Caco-2 (cell line): ENCODE measurements at regions not wholly inside any gene's neighbourhood (a gene's known extent, or its start where the extent isn't known, plus 50 kb on each side); places are given as distances from the start of the nearest gene placed in this dataset.

Experiments used
- BruUV-seq: library from RNA; stranded (reverse); fragments of 400-500 nt; replicated peaks from 2 replicates; lab custom pipeline; 2021; lab: Mats Ljungman, UMichigan
- CTCF ChIA-PET: fragments of 300-600 bp; sonication (Branson Sonifier 250); formaldehyde crosslinking; loops from one replicate; lab custom pipeline; 2022; ENCODE audit warnings: antibody characterized with exemption; lab: Charles Lee
- POLR2A ChIA-PET: fragments of 300-600 bp; sonication (Branson Sonifier 250); formaldehyde crosslinking; loops from one replicate; lab custom pipeline; 2022; ENCODE audit warnings: antibody characterized with exemption; lab: Charles Lee
- DNase-seq, 2 experiments: peaks; one replicate each; pipeline versions ENCODE4 v3.0.0 to v3.0.0-alpha.2; 2020 to 2022
- H3K27me3 ChIP-seq: replicated peaks from 2 replicates; pipeline ENCODE4 v1.6.0; 2011; ENCODE audit warnings: low read length; ENCODE audit not compliant: control insufficient read depth, insufficient read depth
- H3K36me3 ChIP-seq: 2 replicates; pipeline ENCODE4 v1.5.1; 2011; ENCODE audit warnings: low read length; ENCODE audit not compliant: control insufficient read depth, insufficient read depth
- H3K4me1 ChIP-seq: fragments of 250-450 bp; sonication (Bioruptor Pico); 2 replicates; pipeline ENCODE4 v1.5.1; 2020; ENCODE audit warnings: mild to moderate bottlenecking
- H3K4me3 ChIP-seq: 2 replicates; pipeline ENCODE4 v1.5.1; 2011; ENCODE audit warnings: low read depth, mild to moderate bottlenecking, control low read depth, low read length
- H3K9me3 ChIP-seq: fragments of 250-450 bp; sonication (Bioruptor Pico); 2 replicates; pipeline ENCODE4 v1.5.1; 2020; ENCODE audit warnings: mild to moderate bottlenecking, moderate library complexity
- H3K27ac Mint-ChIP-seq: one replicate; pipeline ENCODE4 v1.8.0; 2022; ENCODE audit warnings: mixed read lengths; ENCODE audit not compliant: unreplicated experiment
- H3K27me3 Mint-ChIP-seq: one replicate; pipeline ENCODE4 v1.8.0; 2022; ENCODE audit warnings: mixed read lengths; ENCODE audit not compliant: insufficient read depth, unreplicated experiment
- H3K36me3 Mint-ChIP-seq: one replicate; pipeline ENCODE4 v1.8.0; 2022; ENCODE audit warnings: mild to moderate bottlenecking, mixed read lengths; ENCODE audit not compliant: insufficient read depth, unreplicated experiment
- H3K4me1 Mint-ChIP-seq: one replicate; pipeline ENCODE4 v1.8.0; 2022; ENCODE audit warnings: low read depth, mixed read lengths; ENCODE audit not compliant: unreplicated experiment
- H3K4me3 Mint-ChIP-seq: one replicate; pipeline ENCODE4 v1.8.0; 2022; ENCODE audit warnings: mild to moderate bottlenecking, moderate library complexity, mixed read lengths; ENCODE audit not compliant: unreplicated experiment
- H3K9me3 Mint-ChIP-seq: one replicate; pipeline ENCODE4 v1.8.0; 2022; ENCODE audit warnings: mixed read lengths; ENCODE audit not compliant: unreplicated experiment
- CTCF ChIP-seq, 2 experiments: fragments of 200-600 bp in 1 of 2; IDR thresholded peaks; 1 replicate in 1 of 2; 2 replicates in 1 of 2; pipeline versions ENCODE4 v1.5.1 to v1.8.0; 2011 to 2022; ENCODE audit warnings: antibody characterized with exemption in 1 of 2, control low read depth in 1 of 2, inconsistent platforms in 1 of 2, low read depth in 1 of 2, low read length in 1 of 2, mild to moderate bottlenecking in 1 of 2, moderate library complexity in 1 of 2; ENCODE audit not compliant: insufficient read depth in 1 of 2, severe bottlenecking in 1 of 2, unreplicated experiment in 1 of 2
- intact Hi-C: fragments of 100-400 bp; cut with micrococcal nuclease; formaldehyde crosslinking; loops from one replicate; pipeline ENCODE4 v1.10.0; 2022; ENCODE audit not compliant: unreplicated experiment

GRCh38 chr14:48876806-48877340, 709.3 kb downstream of the RPS29 start:
- Histone ChIP-seq H3K9me3 (0 out of 2 replicates have a peak, but pooled peaks cover 3% of the 10 kb centered on the region), H3K27me3 (no peaks in the 10 kb centered on the region), H3K4me3 (no peak overlapping the region), H3K4me1 (no peaks in the 10 kb centered on the region), H3K36me3 (no peaks in the 10 kb centered on the region)
- H3K9me3 Mint-ChIP-seq = no peaks in the 10 kb centered on the region
- intact Hi-C loops = no loop called here
- H3K27me3 Mint-ChIP-seq = no peaks in the 10 kb centered on the region
- H3K4me1 Mint-ChIP-seq = no peaks in the 10 kb centered on the region
- POLR2A ChIA-PET = no interaction called here
- CTCF ChIA-PET = no interaction called here
- H3K4me3 Mint-ChIP-seq = no peak overlapping the region
- no peak for TF ChIP-seq CTCF (IDR thresholded peaks at IDR 0.05; ENCODE audit: insufficient read depth in 1 of 2, low read depth in 1 of 2, low read length in 1 of 2, severe bottlenecking in 1 of 2, unreplicated experiment in 1 of 2)
- no peak overlapping the region for H3K27ac Mint-ChIP-seq
- H3K36me3 Mint-ChIP-seq = no peaks in the 10 kb centered on the region
- no TSS peak for BruUV-seq
- no peak for DNase-seq

GRCh38 chr14:48874711-48875110, 711.5 kb downstream of the RPS29 start:
- no peaks in the 10 kb centered on the region for H3K27me3 Mint-ChIP-seq
- H3K27me3 ChIP-seq = no peaks in the 10 kb centered on the region
- no peaks in the 10 kb centered on the region for H3K36me3 Mint-ChIP-seq
- no peak overlapping the region for H3K4me3 ChIP-seq
- intact Hi-C loops = no loop called here
- H3K4me1 Mint-ChIP-seq = no peaks in the 10 kb centered on the region
- DNase-seq = no peak
- H3K4me1 ChIP-seq = no peaks in the 10 kb centered on the region
- ChIA-PET POLR2A (no interaction called here), CTCF (no interaction called here)
- TF ChIP-seq CTCF (IDR thresholded peaks at IDR 0.05; ENCODE audit: insufficient read depth in 1 of 2, low read depth in 1 of 2, low read length in 1 of 2, severe bottlenecking in 1 of 2, unreplicated experiment in 1 of 2) = no peak
- no peaks in the 10 kb centered on the region for H3K9me3 Mint-ChIP-seq
- BruUV-seq = no TSS peak
- H3K36me3 ChIP-seq = no peaks in the 10 kb centered on the region
- no peaks in the 10 kb centered on the region for H3K9me3 ChIP-seq
- no peak overlapping the region for H3K27ac Mint-ChIP-seq
- H3K4me3 Mint-ChIP-seq = no peak overlapping the region

- POLR2A ChIA-PET = no interaction called here
- Histone ChIP-seq H3K4me1 (no peaks in the 10 kb centered on the region; the same call in 1 of the 2 replicates), H3K4me3 (no peak overlapping the region), H3K27me3 (no peaks in the 10 kb centered on the region), H3K9me3 (no peaks in the 10 kb centered on the region), H3K36me3 (no peaks in the 10 kb centered on the region)
- Mint-ChIP-seq H3K4me3 (no peak overlapping the region), H3K27ac (no peak overlapping the region), H3K27me3 (no peaks in the 10 kb centered on the region), H3K4me1 (peaks cover 10% of the 10 kb centered on the region), H3K36me3 (no peaks in the 10 kb centered on the region), H3K9me3 (no peaks in the 10 kb centered on the region)
- CTCF ChIA-PET = no interaction called here
- intact Hi-C loops = no loop called here
- no peak for TF ChIP-seq CTCF (IDR thresholded peaks at IDR 0.05; ENCODE audit: insufficient read depth in 1 of 2, low read depth in 1 of 2, low read length in 1 of 2, severe bottlenecking in 1 of 2, unreplicated experiment in 1 of 2)
- no peak for DNase-seq
- BruUV-seq = no TSS peak
These were observed 728.8 kb downstream of the RPS29 start for GRCh38 chr14:48857366-48857765.
